Panc1 (cell line): ENCODE measurements at regions not wholly inside any gene's neighbourhood (a gene's known extent, or its start where the extent isn't known, plus 50 kb on each side); places are given as distances from the start of the nearest gene placed in this dataset.

Experiments used
- ATAC-seq: fragments of 200-7000 bp; cut with Tn5 transposase; 2 replicates; pipeline ENCODE4 v1.9.1; 2020; ENCODE audit warnings: mild to moderate bottlenecking, moderate library complexity
- BruUV-seq: library from RNA; stranded (reverse); fragments of 400-500 nt; replicated peaks from 2 replicates; lab custom pipeline; 2021; lab: Mats Ljungman, UMichigan
- CTCF ChIA-PET: fragments of 300-600 bp; sonication (Branson Sonifier 250); formaldehyde crosslinking; loops from one replicate; lab custom pipeline; 2022; ENCODE audit warnings: antibody characterized with exemption; lab: Charles Lee
- POLR2A ChIA-PET: fragments of 300-600 bp; sonication (Branson Sonifier 250); formaldehyde crosslinking; loops from one replicate; lab custom pipeline; 2022; ENCODE audit warnings: antibody characterized with exemption; lab: Charles Lee
- DNase-seq: peaks from one replicate; pipeline ENCODE4 v3.0.0-alpha.2; 2010; ENCODE audit warnings: low read depth, low spot score
- H3K27ac ChIP-seq: 2 replicates; pipeline ENCODE4 v1.5.1; 2011; ENCODE audit warnings: mild to moderate bottlenecking, low read length, inconsistent platforms
- H3K27me3 ChIP-seq: fragments of 200-500 bp; sonication (Bioruptor generic); 2 replicates; pipeline ENCODE4 v1.6.0; 2014; ENCODE audit warnings: low read length, inconsistent platforms; ENCODE audit not compliant: control insufficient read depth, insufficient read depth
- H3K36me3 ChIP-seq: fragments of 200-500 bp; sonication (Bioruptor generic); 2 replicates; pipeline ENCODE4 v1.5.1; 2014; ENCODE audit warnings: inconsistent platforms, mild to moderate bottlenecking, low read length, moderate library complexity; ENCODE audit not compliant: control insufficient read depth, insufficient read depth
- H3K4me1 ChIP-seq: 2 replicates; pipeline ENCODE4 v1.5.1; 2011; ENCODE audit warnings: inconsistent platforms, mild to moderate bottlenecking, low read length, moderate library complexity; ENCODE audit not compliant: control insufficient read depth, insufficient read depth
- H3K4me3 ChIP-seq, 2 experiments: 2 replicates each; pipeline ENCODE4 v1.5.1; 2011 to 2012; ENCODE audit warnings: low read depth in 2 of 2, low read length in 2 of 2, mild to moderate bottlenecking in 2 of 2, inconsistent platforms in 1 of 2, moderate library complexity in 1 of 2
- H3K9me3 ChIP-seq: fragments of 200-500 bp; sonication (Bioruptor generic); 2 replicates; pipeline ENCODE4 v1.5.1; 2014; ENCODE audit warnings: low read depth, mild to moderate bottlenecking, inconsistent platforms, low read length, moderate library complexity; ENCODE audit not compliant: control insufficient read depth, insufficient read depth
- POLR2AphosphoS5 ChIP-seq: IDR thresholded peaks from 2 replicates; pipeline ENCODE4 v1.6.1; 2012; ENCODE audit warnings: mild to moderate bottlenecking, low read depth, low read length, moderate library complexity
- SIN3A ChIP-seq: IDR thresholded peaks from 2 replicates; pipeline ENCODE4 v1.6.1; 2012; ENCODE audit warnings: low read depth, mild to moderate bottlenecking, low read length, moderate library complexity, borderline replicate concordance; ENCODE audit not compliant: insufficient read depth
- TCF7L2 ChIP-seq: IDR thresholded peaks from 2 replicates; pipeline ENCODE4 v1.6.1; 2011; ENCODE audit warnings: mild to moderate bottlenecking, low read depth, low read length, inconsistent platforms
- in situ Hi-C: cut with HindIII; loops from 2 replicates; pipeline ENCODE4 v1.10.0; 2016; ENCODE audit warnings: low sequenced_read_pairs, low pct_unique_long_range_greater_than_20kb
- intact Hi-C: fragments of 100-400 bp; cut with micrococcal nuclease; formaldehyde crosslinking; loops from one replicate; pipeline ENCODE4 v1.10.0; 2022; ENCODE audit not compliant: unreplicated experiment
- TF ChIP-seq, protein P1 (sequence below), 2 experiments: IDR thresholded peaks; 2 replicates each; pipeline ENCODE4 v1.6.1; 2011 to 2012; ENCODE audit warnings: low read depth in 2 of 2, control low read depth in 1 of 2, low read length in 1 of 2, mild to moderate bottlenecking in 1 of 2, moderate library complexity in 1 of 2; ENCODE audit not compliant: insufficient read depth in 1 of 2
- TF ChIP-seq, protein P2 (sequence below): fragments of 450-650 bp; IDR thresholded peaks from 2 replicates; pipeline ENCODE4 v1.5.1; 2017; ENCODE audit warnings: mild to moderate bottlenecking

DNA sequence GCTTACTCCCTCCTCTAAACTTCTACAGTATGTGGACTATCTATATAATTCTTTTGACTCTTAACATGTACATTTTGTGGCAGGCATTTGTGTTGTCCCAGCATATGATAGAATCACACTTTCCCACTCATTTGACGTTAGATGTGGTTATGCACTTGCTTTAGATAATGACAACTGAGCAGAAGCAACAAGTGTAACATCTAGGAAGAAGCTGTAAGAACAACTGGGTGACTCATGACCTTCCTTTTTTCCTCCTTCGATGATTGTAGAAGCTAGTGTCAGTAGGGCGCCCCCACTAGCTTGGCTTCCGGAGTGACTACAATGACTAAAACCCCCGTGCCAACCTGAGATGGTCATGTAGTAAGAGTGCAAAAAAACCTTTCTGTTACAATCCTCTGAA, 74.6 kb upstream of the CEP85L start:
- ATAC-seq, result no peak
- H3K9me3 ChIP-seq, result no peaks in the 10 kb centered on the region
- H3K27me3 ChIP-seq, result no peaks in the 10 kb centered on the region
- POLR2A ChIA-PET, result no interaction called here
- no peak for DNase-seq
- no peak overlapping the region for H3K4me3 ChIP-seq
- H3K27ac ChIP-seq, result no peak overlapping the region
- intact Hi-C loops (no loop called here), in situ Hi-C loops (no loop called here)
- BruUV-seq, result no TSS peak
- CTCF ChIA-PET, result no interaction called here
- H3K4me1 ChIP-seq, result no peaks in the 10 kb centered on the region
- TF ChIP-seq, protein P1, sequence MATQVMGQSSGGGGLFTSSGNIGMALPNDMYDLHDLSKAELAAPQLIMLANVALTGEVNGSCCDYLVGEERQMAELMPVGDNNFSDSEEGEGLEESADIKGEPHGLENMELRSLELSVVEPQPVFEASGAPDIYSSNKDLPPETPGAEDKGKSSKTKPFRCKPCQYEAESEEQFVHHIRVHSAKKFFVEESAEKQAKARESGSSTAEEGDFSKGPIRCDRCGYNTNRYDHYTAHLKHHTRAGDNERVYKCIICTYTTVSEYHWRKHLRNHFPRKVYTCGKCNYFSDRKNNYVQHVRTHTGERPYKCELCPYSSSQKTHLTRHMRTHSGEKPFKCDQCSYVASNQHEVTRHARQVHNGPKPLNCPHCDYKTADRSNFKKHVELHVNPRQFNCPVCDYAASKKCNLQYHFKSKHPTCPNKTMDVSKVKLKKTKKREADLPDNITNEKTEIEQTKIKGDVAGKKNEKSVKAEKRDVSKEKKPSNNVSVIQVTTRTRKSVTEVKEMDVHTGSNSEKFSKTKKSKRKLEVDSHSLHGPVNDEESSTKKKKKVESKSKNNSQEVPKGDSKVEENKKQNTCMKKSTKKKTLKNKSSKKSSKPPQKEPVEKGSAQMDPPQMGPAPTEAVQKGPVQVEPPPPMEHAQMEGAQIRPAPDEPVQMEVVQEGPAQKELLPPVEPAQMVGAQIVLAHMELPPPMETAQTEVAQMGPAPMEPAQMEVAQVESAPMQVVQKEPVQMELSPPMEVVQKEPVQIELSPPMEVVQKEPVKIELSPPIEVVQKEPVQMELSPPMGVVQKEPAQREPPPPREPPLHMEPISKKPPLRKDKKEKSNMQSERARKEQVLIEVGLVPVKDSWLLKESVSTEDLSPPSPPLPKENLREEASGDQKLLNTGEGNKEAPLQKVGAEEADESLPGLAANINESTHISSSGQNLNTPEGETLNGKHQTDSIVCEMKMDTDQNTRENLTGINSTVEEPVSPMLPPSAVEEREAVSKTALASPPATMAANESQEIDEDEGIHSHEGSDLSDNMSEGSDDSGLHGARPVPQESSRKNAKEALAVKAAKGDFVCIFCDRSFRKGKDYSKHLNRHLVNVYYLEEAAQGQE (IDR thresholded peaks at IDR 0.05; ENCODE audit: insufficient read depth in 1 of 2, low read depth in 2 of 2, low read length in 1 of 2), result no peak
- TF ChIP-seq SIN3A (no peak), TCF7L2 (no peak), POLR2AphosphoS5 (no peak)
- TF ChIP-seq, protein P2, sequence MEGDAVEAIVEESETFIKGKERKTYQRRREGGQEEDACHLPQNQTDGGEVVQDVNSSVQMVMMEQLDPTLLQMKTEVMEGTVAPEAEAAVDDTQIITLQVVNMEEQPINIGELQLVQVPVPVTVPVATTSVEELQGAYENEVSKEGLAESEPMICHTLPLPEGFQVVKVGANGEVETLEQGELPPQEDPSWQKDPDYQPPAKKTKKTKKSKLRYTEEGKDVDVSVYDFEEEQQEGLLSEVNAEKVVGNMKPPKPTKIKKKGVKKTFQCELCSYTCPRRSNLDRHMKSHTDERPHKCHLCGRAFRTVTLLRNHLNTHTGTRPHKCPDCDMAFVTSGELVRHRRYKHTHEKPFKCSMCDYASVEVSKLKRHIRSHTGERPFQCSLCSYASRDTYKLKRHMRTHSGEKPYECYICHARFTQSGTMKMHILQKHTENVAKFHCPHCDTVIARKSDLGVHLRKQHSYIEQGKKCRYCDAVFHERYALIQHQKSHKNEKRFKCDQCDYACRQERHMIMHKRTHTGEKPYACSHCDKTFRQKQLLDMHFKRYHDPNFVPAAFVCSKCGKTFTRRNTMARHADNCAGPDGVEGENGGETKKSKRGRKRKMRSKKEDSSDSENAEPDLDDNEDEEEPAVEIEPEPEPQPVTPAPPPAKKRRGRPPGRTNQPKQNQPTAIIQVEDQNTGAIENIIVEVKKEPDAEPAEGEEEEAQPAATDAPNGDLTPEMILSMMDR, result no peak
- no peaks in the 10 kb centered on the region for H3K36me3 ChIP-seq

- POLR2A ChIA-PET, result no interaction called here
- H3K27ac ChIP-seq, result no peak overlapping the region
- H3K4me3 ChIP-seq, result no peak overlapping the region
- no peaks in the 10 kb centered on the region for H3K36me3 ChIP-seq
- TF ChIP-seq, protein P2, result no peak
- no peak for TF ChIP-seq TCF7L2
- no peak for TF ChIP-seq SIN3A
- TF ChIP-seq, protein P1 (IDR thresholded peaks at IDR 0.05; ENCODE audit: insufficient read depth in 1 of 2, low read depth in 2 of 2, low read length in 1 of 2), result no peak
- no peak for TF ChIP-seq POLR2AphosphoS5
- intact Hi-C loops (no loop called here), in situ Hi-C loops (no loop called here)
- no peak for DNase-seq
- no peak for ATAC-seq
- H3K9me3 ChIP-seq, result no peaks in the 10 kb centered on the region
- CTCF ChIA-PET, result no interaction called here
- H3K4me1 ChIP-seq, result no peaks in the 10 kb centered on the region
- no TSS peak for BruUV-seq
- H3K27me3 ChIP-seq, result no peaks in the 10 kb centered on the region
These were observed 72.8 kb upstream of the CEP85L start for GRCh38 chr6:118724211-118724610.
